GOT3 (cell line): ENCODE measurements at regions not wholly inside any gene's neighbourhood (a gene's known extent, or its start where the extent isn't known, plus 50 kb on each side); places are given as distances from the start of the nearest gene placed in this dataset.
"Not testable (repeated sequence)": the region's sequence is repeated elsewhere in the genome, so short reads cannot be mapped to it uniquely, and the experiment has no call there.

ENCODE experiments used
- DNase-seq: peaks from one replicate; lab custom pipeline; 2025; ENCODE audit warnings: mixed read lengths; lab: John Stamatoyannopoulos, UW

- no peak for DNase-seq
Observed at GRCh38 chr6:97687916-97688315, 404.9 kb upstream of the MMS22L start.

DNA sequence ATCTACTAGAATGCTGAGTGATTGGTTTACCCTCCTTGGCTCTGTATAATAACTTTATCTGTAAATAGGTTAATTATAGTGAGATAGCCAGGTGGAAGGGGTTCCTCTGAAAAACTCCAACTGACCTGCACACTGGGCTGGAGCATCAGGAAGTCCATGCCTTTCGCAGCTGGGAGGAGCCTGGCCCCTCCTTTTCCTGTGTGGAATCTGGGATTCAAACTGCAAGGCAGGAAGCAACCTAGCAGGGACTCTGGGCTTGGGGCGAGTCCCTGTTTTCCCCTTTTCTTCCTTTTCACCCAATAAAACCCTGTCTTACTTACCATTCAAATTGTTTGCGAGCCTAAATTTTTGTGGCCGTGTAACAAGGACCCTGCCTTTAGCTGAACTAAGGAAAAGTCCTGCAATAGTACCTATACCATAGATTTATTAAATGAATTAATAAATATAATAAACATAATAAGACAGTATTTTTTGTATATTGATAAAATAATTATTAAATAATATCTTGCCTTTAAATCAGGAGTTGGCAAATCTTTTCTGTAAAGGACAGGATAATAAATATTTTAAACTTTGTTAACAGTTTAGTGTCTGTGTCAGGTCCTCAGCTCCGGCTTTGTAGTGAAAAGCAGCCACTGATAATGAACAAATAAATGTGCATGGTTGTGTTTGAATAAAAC lies 406.2 kb upstream of the MMS22L start:
- no peak for DNase-seq

GRCh38 chr6:97697456-97697855 lies 414.4 kb upstream of the MMS22L start:
- no peak for DNase-seq

- no peak for DNase-seq
Observed at GRCh38 chr6:97701801-97702200, 418.8 kb upstream of the MMS22L start.

GRCh38 chr6:97702248-97702647 lies 419.2 kb upstream of the MMS22L start:
- no peak for DNase-seq

- no peak for DNase-seq
Observed at GRCh38 chr6:97703661-97704060, 420.6 kb upstream of the MMS22L start.

DNA sequence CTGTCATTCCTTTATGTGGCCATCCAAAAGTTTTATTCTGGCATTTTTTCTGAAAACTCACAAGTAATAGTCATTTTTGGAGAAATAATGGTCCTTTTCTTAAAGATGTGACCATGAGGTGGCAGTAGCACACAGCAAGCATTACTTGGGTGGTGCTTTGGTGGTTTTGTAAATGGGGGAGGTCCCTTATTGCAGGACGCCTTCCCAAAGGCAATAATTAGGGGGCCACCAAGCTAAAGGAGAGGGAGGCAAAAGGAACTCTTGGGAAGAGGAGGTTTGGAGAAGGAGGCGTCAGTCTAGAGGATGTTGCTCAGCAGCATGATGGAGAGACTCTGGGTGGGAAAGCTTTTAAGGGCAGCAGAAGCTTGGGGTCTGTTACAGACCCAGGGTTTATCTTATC lies 422.6 kb upstream of the MMS22L start:
- DNase-seq, result no peak

DNA sequence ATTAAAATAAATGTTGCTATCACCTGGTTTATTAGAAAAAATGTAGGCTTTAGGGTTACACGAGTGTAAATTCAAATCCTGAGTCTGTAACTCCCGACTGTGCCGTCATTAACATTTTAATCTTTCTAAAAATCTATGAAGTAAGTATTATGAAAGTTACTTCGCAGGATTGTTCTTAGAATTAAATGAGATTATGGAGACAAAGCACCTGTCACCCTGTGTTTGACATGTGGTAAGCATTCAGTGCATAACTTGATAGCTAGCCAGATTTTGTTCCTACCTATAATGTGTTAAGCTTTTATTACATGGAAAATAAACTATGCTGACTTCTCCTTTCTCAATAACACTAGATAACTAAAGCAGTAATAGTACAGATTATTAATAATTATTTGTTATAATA lies 429.7 kb upstream of the MMS22L start:
- DNase-seq, result no peak

DNA sequence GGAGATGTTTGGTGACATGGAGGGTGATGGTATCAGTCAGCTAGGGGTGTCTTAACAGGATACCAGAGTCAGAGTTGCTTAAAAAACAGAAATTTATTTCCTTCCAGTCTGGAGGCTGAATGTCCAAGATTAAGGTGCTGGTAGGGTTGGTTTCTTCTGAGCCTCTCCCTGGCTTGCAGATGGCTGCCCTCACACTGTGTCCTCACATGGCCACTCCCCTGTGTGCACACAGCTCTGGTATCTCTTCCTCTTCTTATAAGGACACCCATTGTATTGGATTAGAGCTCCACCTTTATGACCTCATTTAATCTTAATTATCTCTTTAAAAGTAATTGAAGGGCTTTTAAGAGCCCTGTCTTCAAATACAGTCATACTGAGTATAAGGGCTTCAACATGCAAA lies 431.8 kb upstream of the MMS22L start:
- DNase-seq, result no peak

- DNase-seq, result no peak
Observed at GRCh38 chr6:97717086-97717485, 434.1 kb upstream of the MMS22L start.

DNA sequence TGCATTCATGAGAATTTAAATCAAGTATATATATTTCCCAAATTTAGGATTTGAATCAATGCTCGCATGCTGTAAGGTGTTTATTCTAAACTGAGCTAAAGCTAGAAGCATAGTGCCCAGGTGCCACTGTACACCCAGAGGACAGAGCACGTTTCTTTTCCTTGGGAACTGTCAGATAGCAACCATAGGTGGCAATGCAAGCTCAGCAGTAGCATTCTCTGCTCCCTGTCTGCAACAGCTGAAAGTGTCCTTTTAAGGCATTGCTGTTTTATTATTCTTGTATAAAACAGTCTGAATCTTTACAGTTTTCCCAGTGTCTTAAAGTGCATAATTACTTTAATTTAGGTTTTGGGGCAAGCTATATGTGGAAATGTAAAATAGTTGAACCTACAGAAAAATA lies 443.4 kb upstream of the MMS22L start:
- DNase-seq, result no peak

DNA sequence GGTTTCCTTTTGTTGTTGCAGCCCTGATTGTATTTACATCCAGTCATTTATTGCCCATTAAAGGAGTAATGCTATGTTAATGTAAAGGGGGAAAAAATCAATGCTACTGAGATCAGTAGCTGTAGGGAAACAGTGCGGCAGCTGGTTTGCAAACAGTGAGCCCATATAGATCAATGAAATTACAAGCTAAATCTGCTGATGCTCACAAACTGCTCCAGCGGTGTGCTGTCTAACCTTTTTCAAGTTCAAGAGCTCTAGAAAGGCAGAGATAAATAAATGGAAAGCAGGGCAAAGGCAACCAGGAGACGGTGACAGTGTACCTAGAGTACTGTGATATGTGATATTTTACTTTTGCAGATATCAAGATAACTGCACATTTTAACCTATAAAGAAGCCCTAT lies 449.0 kb upstream of the MMS22L start:
- no peak for DNase-seq

- DNase-seq, result no peak
Observed at GRCh38 chr6:97757575-97757974, 474.6 kb upstream of the MMS22L start.

DNA sequence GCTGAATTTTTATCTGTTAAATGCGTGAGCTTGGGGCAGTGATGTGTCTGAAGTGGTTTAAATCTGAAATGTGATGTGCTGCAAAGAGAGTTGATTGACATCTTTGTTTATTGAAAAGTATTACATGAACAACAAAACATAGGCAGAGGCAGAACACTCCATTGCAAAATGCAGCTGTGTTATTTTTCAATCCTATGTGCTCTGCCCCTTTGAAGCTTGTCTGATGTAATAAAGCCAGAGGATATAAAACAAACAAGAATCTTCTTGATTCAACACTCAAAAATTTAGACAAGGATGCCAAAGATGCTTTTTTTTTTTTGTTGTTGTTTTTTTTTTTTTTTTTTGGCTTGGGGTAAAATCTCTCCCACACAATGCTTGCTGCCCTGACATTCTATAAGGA lies 482.4 kb upstream of the MMS22L start:
- DNase-seq, result no peak

DNA sequence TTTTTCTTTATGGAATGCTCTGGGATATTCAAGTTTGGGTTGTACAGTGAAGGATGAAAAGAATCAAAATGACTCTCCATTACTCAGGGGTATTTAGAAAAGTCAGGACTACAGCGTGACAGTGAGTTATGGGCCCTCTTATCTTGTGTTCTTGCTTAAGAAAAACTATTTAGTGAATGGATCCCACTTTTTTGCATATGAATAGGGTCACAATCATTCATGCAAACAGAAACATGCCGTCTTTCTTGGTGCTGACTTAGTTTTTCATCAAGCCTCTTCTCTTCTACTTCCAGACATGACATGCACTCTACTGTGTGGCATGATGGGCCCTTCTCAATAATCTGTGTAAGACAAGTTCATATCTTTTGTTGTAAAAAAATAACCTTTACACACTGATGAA lies 488.4 kb upstream of the MMS22L start:
- no peak for DNase-seq

- DNase-seq, result no peak
Observed at GRCh38 chr6:97775012-97775411, 492.0 kb upstream of the MMS22L start.

GRCh38 chr6:97778290-97779038 lies 495.4 kb upstream of the MMS22L start:
- DNase-seq, result no peak

GRCh38 chr6:97779039-97779766 lies 496.2 kb upstream of the MMS22L start:
- not testable (repeated sequence) for DNase-seq

DNA sequence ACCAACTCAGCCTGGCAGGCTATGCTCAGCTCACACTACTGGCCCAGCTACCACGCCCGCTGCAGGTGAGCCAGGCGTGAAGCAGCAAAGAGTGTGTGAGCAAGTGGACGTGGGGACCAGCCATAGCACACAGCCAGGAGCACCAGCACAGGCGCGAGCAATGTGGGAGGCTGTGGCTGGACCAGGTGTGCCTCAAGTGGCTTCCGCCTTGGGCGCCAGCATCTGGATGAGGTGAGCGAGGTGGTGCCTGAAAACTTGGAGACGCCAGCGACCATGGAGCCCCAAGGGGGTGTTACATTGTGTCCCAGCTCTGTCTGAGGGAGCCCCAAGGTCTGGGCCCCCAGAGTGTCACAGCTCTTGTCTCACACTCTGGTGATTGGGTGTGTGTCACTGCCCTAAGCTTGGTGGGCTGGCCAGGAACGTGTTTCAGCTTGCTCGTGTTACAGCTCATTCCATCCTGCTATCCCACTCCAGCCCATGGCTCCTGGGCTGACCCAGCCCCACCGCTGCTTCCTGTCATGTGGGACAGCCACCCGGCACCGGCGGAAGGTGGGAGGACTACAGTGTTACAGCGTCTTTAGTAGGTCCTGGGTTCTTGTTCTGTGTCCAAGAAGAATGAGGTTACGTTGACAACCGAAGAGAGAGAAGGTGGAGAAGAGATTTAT lies 508.0 kb upstream of the MMS22L start:
- no peak for DNase-seq

DNA sequence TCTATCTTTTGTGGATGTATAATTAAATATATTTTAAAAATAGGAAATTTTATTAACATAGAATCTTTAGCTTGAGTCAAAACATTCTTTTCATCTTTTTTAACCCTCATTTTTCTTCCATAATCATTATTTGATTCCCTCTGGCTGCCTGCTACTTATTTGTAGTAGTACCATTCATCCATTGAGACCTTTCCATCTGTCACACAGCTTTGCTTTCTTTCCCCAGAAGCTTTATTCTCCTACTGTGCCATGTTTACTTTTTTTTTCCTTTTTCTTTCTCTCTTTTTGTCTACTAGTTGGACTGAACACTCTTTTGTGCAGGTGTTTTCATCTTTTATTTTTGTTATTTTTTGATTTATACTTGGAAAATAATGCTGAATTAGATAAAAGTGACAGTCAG lies 522.6 kb upstream of the MMS22L start:
- no peak for DNase-seq

DNA sequence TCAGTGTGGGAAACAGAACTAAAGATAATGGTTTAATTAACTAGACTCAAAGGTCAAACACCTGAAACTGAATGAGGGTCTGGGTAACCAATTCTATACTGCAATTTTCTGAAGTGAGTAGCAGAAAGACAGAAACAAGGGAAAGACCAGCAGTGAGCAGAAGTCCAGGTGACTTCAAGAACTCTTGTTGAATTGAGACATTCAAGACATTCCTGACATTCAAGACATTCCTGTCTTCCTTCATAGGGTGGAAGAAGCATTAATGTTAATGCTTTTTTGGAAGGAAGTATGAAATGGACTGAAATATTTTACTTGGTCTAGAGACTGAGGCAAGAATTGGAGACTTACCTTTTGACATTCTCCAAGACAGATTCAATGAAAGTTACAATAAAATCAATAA lies 529.9 kb upstream of the MMS22L start:
- no peak for DNase-seq

DNA sequence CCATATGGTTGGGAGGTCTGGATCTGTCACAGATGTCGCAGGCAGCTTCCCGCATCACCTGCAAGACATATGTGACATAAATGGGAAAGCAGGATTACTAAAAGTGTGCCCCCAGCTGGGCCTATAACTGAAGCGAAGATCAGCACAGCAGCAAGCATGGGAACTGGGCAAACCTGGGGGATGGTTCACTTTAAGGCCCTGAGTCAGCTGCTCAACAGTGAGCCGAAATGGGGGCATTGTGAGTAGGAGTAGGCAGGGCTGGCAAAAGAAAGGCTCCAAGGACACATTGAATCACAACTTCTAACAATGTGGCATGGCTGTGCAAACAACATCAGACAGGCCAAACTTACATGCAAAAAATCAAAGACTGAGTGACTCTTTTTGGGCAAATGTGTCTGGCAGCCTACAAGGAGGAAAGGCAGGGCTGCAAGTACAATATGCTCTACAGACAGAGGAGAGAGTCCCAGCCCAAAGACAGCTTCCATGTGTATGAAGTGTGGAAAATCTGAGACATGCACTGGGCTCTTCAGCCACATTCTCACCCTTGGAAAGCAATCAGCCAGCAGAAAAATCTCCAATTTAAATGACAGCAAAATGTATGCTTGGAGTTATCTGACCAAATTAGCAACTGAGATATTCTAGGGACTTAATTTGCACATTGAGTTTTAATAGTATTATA lies 531.0 kb upstream of the MMS22L start:
- DNase-seq, result no peak
